Stimulated activated memory B cell treated with anti-CD40 and anti-IgM and Interleukin-4, amounts not matched to agents 10 μg/mL and 1 μg/mL and 100 μg/mL, for 72 hours (primary cell): ENCODE measurements at regions not wholly inside any gene's neighbourhood (a gene's known extent, or its start where the extent isn't known, plus 50 kb on each side); places are given as distances from the start of the nearest gene placed in this dataset.

ENCODE experiments used
- ATAC-seq: fragments of 150-1000 bp; cut with Tn5 transposase; 2 replicates; pipeline ENCODE4 v1.10.0; 2021
- H3K27ac Mint-ChIP-seq: one replicate; pipeline ENCODE4 v1.8.0; 2022; ENCODE audit warnings: mild to moderate bottlenecking, mixed read lengths
- H3K27me3 Mint-ChIP-seq: one replicate; pipeline ENCODE4 v1.8.0; 2022; ENCODE audit warnings: mixed read lengths
- H3K36me3 Mint-ChIP-seq: one replicate; pipeline ENCODE4 v1.8.0; 2022; ENCODE audit warnings: mixed read lengths
- H3K4me1 Mint-ChIP-seq: one replicate; pipeline ENCODE4 v1.8.0; 2022; ENCODE audit warnings: mixed read lengths
- H3K4me3 Mint-ChIP-seq: one replicate; pipeline ENCODE4 v1.8.0; 2022; ENCODE audit warnings: mild to moderate bottlenecking, moderate library complexity, mixed read lengths
- H3K9me3 Mint-ChIP-seq: one replicate; pipeline ENCODE4 v1.8.0; 2022; ENCODE audit warnings: mixed read lengths

- Mint-ChIP-seq H3K36me3 (no peaks in the 10 kb centered on the region), H3K27ac (no peak overlapping the region)
Measured at GRCh38 chr6:76397966-76398365, 325.5 kb upstream of the IMPG1 start.

GRCh38 chr6:76382201-76382600 is 309.7 kb upstream of the IMPG1 start:
- Mint-ChIP-seq H3K27ac (no peak overlapping the region), H3K9me3 (peaks cover 14% of the 10 kb centered on the region), H3K4me1 (no peaks in the 10 kb centered on the region), H3K4me3 (no peak overlapping the region), H3K27me3 (no peaks in the 10 kb centered on the region), H3K36me3 (no peaks in the 10 kb centered on the region)
- ATAC-seq, result no peak

More at GRCh38 chr6:76397966-76398365, 325.5 kb upstream of the IMPG1 start:
- Mint-ChIP-seq H3K4me1 (no peaks in the 10 kb centered on the region), H3K9me3 (peaks cover 11% of the 10 kb centered on the region), H3K4me3 (no peak overlapping the region), H3K27me3 (no peaks in the 10 kb centered on the region)
- ATAC-seq, result no peak

- Mint-ChIP-seq H3K4me3 (no peak overlapping the region), H3K9me3 (peaks cover 16% of the 10 kb centered on the region), H3K27me3 (no peaks in the 10 kb centered on the region), H3K4me1 (no peaks in the 10 kb centered on the region), H3K27ac (no peak overlapping the region), H3K36me3 (no peaks in the 10 kb centered on the region)
- ATAC-seq, result no peak
Measured at GRCh38 chr6:76381612-76382011, 309.1 kb upstream of the IMPG1 start.

GRCh38 chr6:76351275-76351674 is 278.8 kb upstream of the IMPG1 start:
- Mint-ChIP-seq H3K9me3 (no peaks in the 10 kb centered on the region), H3K4me3 (no peak overlapping the region), H3K27ac (no peak overlapping the region), H3K4me1 (no peaks in the 10 kb centered on the region), H3K27me3 (no peaks in the 10 kb centered on the region), H3K36me3 (no peaks in the 10 kb centered on the region)
- no peak for ATAC-seq

- Mint-ChIP-seq H3K4me3 (no peak overlapping the region), H3K27me3 (no peaks in the 10 kb centered on the region), H3K4me1 (no peaks in the 10 kb centered on the region), H3K36me3 (no peaks in the 10 kb centered on the region), H3K27ac (no peak overlapping the region), H3K9me3 (peaks cover 5% of the 10 kb centered on the region)
- no peak for ATAC-seq
Measured at GRCh38 chr6:76347539-76347938, 275.1 kb upstream of the IMPG1 start.

GRCh38 chr6:76342611-76343160 is 270.2 kb upstream of the IMPG1 start:
- no peak for ATAC-seq
- Mint-ChIP-seq H3K4me1 (no peaks in the 10 kb centered on the region), H3K4me3 (no peak overlapping the region), H3K27ac (no peak overlapping the region), H3K9me3 (peaks cover 8% of the 10 kb centered on the region), H3K36me3 (no peaks in the 10 kb centered on the region), H3K27me3 (no peaks in the 10 kb centered on the region)

GRCh38 chr6:76330031-76330430 is 257.6 kb upstream of the IMPG1 start:
- Mint-ChIP-seq H3K27ac (no peak overlapping the region), H3K27me3 (no peaks in the 10 kb centered on the region), H3K4me3 (no peak overlapping the region), H3K4me1 (no peaks in the 10 kb centered on the region), H3K9me3 (peaks cover 13% of the 10 kb centered on the region), H3K36me3 (no peaks in the 10 kb centered on the region)
- ATAC-seq, result no peak

GRCh38 chr6:76326871-76327270 is 254.4 kb upstream of the IMPG1 start:
- H3K4me1 Mint-ChIP-seq, result no peaks in the 10 kb centered on the region
- no peaks in the 10 kb centered on the region for H3K36me3 Mint-ChIP-seq
- H3K9me3 Mint-ChIP-seq, result peaks cover 5% of the 10 kb centered on the region
- ATAC-seq, result no peak
- no peak overlapping the region for H3K4me3 Mint-ChIP-seq
- H3K27me3 Mint-ChIP-seq, result no peaks in the 10 kb centered on the region
- no peak overlapping the region for H3K27ac Mint-ChIP-seq
